ENCODE measurements at regions not wholly inside any gene's neighbourhood (a gene's known extent, or its start where the extent isn't known, plus 50 kb on each side); places are given as distances from the start of the nearest gene placed in this dataset.

- TF ChIP-seq FOXP2 (optimal IDR thresholded peaks at IDR 0.05; ENCODE audit: borderline replicate concordance, extremely low read depth, extremely low read length, insufficient read depth) (no peak), TAF1 (IDR thresholded peaks at IDR 0.05; ENCODE audit: borderline replicate concordance, insufficient read depth, low read length) (no peak), POLR2AphosphoS5 (IDR thresholded peaks at IDR 0.05; ENCODE audit: low read depth, low read length) (no peak), SIN3A (IDR thresholded peaks at IDR 0.05; ENCODE audit: borderline replicate concordance, insufficient read depth, low read length) (no peak)
- TF ChIP-seq, protein P1, sequence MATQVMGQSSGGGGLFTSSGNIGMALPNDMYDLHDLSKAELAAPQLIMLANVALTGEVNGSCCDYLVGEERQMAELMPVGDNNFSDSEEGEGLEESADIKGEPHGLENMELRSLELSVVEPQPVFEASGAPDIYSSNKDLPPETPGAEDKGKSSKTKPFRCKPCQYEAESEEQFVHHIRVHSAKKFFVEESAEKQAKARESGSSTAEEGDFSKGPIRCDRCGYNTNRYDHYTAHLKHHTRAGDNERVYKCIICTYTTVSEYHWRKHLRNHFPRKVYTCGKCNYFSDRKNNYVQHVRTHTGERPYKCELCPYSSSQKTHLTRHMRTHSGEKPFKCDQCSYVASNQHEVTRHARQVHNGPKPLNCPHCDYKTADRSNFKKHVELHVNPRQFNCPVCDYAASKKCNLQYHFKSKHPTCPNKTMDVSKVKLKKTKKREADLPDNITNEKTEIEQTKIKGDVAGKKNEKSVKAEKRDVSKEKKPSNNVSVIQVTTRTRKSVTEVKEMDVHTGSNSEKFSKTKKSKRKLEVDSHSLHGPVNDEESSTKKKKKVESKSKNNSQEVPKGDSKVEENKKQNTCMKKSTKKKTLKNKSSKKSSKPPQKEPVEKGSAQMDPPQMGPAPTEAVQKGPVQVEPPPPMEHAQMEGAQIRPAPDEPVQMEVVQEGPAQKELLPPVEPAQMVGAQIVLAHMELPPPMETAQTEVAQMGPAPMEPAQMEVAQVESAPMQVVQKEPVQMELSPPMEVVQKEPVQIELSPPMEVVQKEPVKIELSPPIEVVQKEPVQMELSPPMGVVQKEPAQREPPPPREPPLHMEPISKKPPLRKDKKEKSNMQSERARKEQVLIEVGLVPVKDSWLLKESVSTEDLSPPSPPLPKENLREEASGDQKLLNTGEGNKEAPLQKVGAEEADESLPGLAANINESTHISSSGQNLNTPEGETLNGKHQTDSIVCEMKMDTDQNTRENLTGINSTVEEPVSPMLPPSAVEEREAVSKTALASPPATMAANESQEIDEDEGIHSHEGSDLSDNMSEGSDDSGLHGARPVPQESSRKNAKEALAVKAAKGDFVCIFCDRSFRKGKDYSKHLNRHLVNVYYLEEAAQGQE (IDR thresholded peaks at IDR 0.05; ENCODE audit: insufficient read depth in 1 of 2, low read depth in 2 of 2, low read length in 2 of 2): no peak
Measured at GRCh38 chr1:172761581-172762486, 102.9 kb downstream of the FASLG start.

GRCh38 chr1:172763057-172763456, 104.2 kb downstream of the FASLG start:
- TF ChIP-seq TAF1 (IDR thresholded peaks at IDR 0.05; ENCODE audit: borderline replicate concordance, insufficient read depth, low read length): no peak
- TF ChIP-seq SIN3A (IDR thresholded peaks at IDR 0.05; ENCODE audit: borderline replicate concordance, insufficient read depth, low read length): no peak
- TF ChIP-seq, protein P1 (IDR thresholded peaks at IDR 0.05; ENCODE audit: insufficient read depth in 1 of 2, low read depth in 2 of 2, low read length in 2 of 2): no peak
- TF ChIP-seq POLR2AphosphoS5 (IDR thresholded peaks at IDR 0.05; ENCODE audit: low read depth, low read length): no peak
- TF ChIP-seq FOXP2 (optimal IDR thresholded peaks at IDR 0.05; ENCODE audit: borderline replicate concordance, extremely low read depth, extremely low read length, insufficient read depth): no peak

DNA sequence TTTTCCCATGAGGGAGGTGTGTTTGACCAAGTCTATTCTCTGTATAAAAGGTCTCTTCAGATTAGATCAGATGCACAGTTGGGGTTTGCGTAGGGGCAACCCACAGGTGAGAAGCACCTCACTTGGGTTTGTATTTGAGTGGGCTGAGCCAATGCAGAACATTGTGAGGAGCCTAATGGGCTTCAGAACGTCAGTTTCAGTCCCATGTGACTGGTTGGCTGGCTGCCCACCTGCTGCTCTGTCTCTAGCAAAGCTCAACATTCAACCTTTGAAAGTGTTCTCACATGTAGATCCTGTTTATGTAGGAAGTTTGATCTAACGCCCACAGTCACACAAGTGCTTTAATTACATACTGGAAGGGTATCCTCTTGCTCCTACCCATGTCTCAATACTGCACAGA, 105.5 kb downstream of the FASLG start:
- TF ChIP-seq POLR2AphosphoS5 (IDR thresholded peaks at IDR 0.05; ENCODE audit: low read depth, low read length) (no peak), SIN3A (IDR thresholded peaks at IDR 0.05; ENCODE audit: borderline replicate concordance, insufficient read depth, low read length) (no peak), TAF1 (IDR thresholded peaks at IDR 0.05; ENCODE audit: borderline replicate concordance, insufficient read depth, low read length) (no peak), FOXP2 (optimal IDR thresholded peaks at IDR 0.05; ENCODE audit: borderline replicate concordance, extremely low read depth, extremely low read length, insufficient read depth) (no peak)
- TF ChIP-seq, protein P1 (IDR thresholded peaks at IDR 0.05; ENCODE audit: insufficient read depth in 1 of 2, low read depth in 2 of 2, low read length in 2 of 2): no peak

GRCh38 chr1:172766462-172766861, 107.6 kb downstream of the FASLG start:
- TF ChIP-seq FOXP2 (optimal IDR thresholded peaks at IDR 0.05; ENCODE audit: borderline replicate concordance, extremely low read depth, extremely low read length, insufficient read depth) (no peak), SIN3A (IDR thresholded peaks at IDR 0.05; ENCODE audit: borderline replicate concordance, insufficient read depth, low read length) (no peak), TAF1 (IDR thresholded peaks at IDR 0.05; ENCODE audit: borderline replicate concordance, insufficient read depth, low read length) (no peak), POLR2AphosphoS5 (IDR thresholded peaks at IDR 0.05; ENCODE audit: low read depth, low read length) (no peak)
- TF ChIP-seq, protein P1 (IDR thresholded peaks at IDR 0.05; ENCODE audit: insufficient read depth in 1 of 2, low read depth in 2 of 2, low read length in 2 of 2): no peak
